ENCODE measurements at regions not wholly inside any gene's neighbourhood (a gene's known extent, or its start where the extent isn't known, plus 50 kb on each side); places are given as distances from the start of the nearest gene placed in this dataset.

- TF ChIP-seq CTCF (conservative IDR thresholded peaks at IDR 0.05): no peak
- H3K23ac ChIP-seq (ENCODE audit: insufficient read length, low read depth, low read length): no peak overlapping the region
- no peak overlapping the region for H4K5ac ChIP-seq (ENCODE audit: insufficient read length, low read depth, low read length)
- no peak overlapping the region for H2BK5ac ChIP-seq (ENCODE audit: insufficient read length, low read length)
- H3K4ac ChIP-seq (ENCODE audit: low read depth, low read length): no peak overlapping the region
- H3K4me1 ChIP-seq (ENCODE audit: insufficient read depth, low read length): no peaks in the 10 kb centered on the region
- WGBS (ENCODE audit: extremely low coverage, insufficient read length, low lambda C conversion rate): no CpG with 5 or more reads among the region's 2 CpGs
- H2BK120ac ChIP-seq (ENCODE audit: low read depth, low read length, poor library complexity, severe bottlenecking): no peak overlapping the region
- no peak overlapping the region for H4K91ac ChIP-seq (ENCODE audit: insufficient read length, low read depth, low read length)
- no peaks in the 10 kb centered on the region for H3K79me1 ChIP-seq (ENCODE audit: insufficient read depth, low read depth, low read length, poor library complexity, severe bottlenecking)
- H2AK5ac ChIP-seq (ENCODE audit: insufficient read length, low read length): no peak overlapping the region
- H3K4me2 ChIP-seq (ENCODE audit: insufficient read depth, insufficient read length, low read length): no peak overlapping the region
- no peak for DNase-seq
- no peaks in the 10 kb centered on the region for H3K36me3 Mint-ChIP-seq (ENCODE audit: insufficient read depth in 1 of 3, low read depth in 3 of 3)
- H2BK20ac ChIP-seq (ENCODE audit: low read depth, low read length, poor library complexity, severe bottlenecking): no peak overlapping the region
- H3K4me1 Mint-ChIP-seq: peaks cover 20 to 22% of the 10 kb centered on the region in 2 experiments
- no peaks in the 10 kb centered on the region for H3K79me2 ChIP-seq (ENCODE audit: insufficient read depth, low read length)
- H3K9ac ChIP-seq (ENCODE audit: extremely low read depth, insufficient read length, low read length): no peak overlapping the region
- H3K27me3 ChIP-seq (ENCODE audit: insufficient read depth, low read length): no peaks in the 10 kb centered on the region
- H3K56ac ChIP-seq (ENCODE audit: insufficient read length, low read depth, low read length): no peak overlapping the region
- no peak overlapping the region for H2BK12ac ChIP-seq (ENCODE audit: insufficient read length, low read depth, low read length)
- H4K20me1 ChIP-seq (ENCODE audit: control insufficient read depth, insufficient read depth, insufficient read length): no peaks in the 10 kb centered on the region
- H3K4me3 Mint-ChIP-seq: no peak overlapping the region
- H3K27me3 Mint-ChIP-seq (ENCODE audit: low read depth): no peaks in the 10 kb centered on the region
- H3K18ac ChIP-seq (ENCODE audit: insufficient read length, low read depth, low read length): no peak overlapping the region
- H3K9me3 Mint-ChIP-seq: no peaks in the 10 kb centered on the region
- H3K9me3 ChIP-seq (ENCODE audit: control insufficient read depth, low read depth, low read length): no peaks in the 10 kb centered on the region
- no peak overlapping the region for H4K8ac ChIP-seq (replicated peaks; ENCODE audit: insufficient read length, low read depth, low read length)
- H2BK15ac ChIP-seq (ENCODE audit: low read depth, low read length): no peak overlapping the region
- no peak overlapping the region for H2AFZ ChIP-seq (ENCODE audit: low read length)
- H3T11ph ChIP-seq (ENCODE audit: low read length): no peak overlapping the region
- H3K27ac ChIP-seq (ENCODE audit: insufficient read length, low read depth, low read length): no peak overlapping the region
- no peaks in the 10 kb centered on the region for H3K23me2 ChIP-seq (ENCODE audit: insufficient read length, low read depth, low read length, poor library complexity, severe bottlenecking)
- H3K14ac ChIP-seq (ENCODE audit: insufficient read depth, low read length): no peak overlapping the region
- H3K27ac Mint-ChIP-seq: no peak overlapping the region; a peak in 1 of 7 replicates
Measured at GRCh38 chr3:18224426-18224825, 200.7 kb downstream of the SATB1 start.
